H1 (cell line): ENCODE measurements at regions not wholly inside any gene's neighbourhood (a gene's known extent, or its start where the extent isn't known, plus 50 kb on each side); places are given as distances from the start of the nearest gene placed in this dataset.

ENCODE experiments used
- TCF12 ChIP-seq: IDR thresholded peaks from 2 replicates; pipeline ENCODE4 v1.6.1; 2011; ENCODE audit warnings: low read depth, mild to moderate bottlenecking, low read length

- no peak for TF ChIP-seq TCF12
These were observed 1022.8 kb downstream of the BRD1 start (continued) for GRCh38 chr22:48804811-48805301.
